WI38 (cell line): ENCODE measurements at regions not wholly inside any gene's neighbourhood (a gene's known extent, or its start where the extent isn't known, plus 50 kb on each side); places are given as distances from the start of the nearest gene placed in this dataset.

Experiments used
- H3K4me3 ChIP-seq: 2 replicates; pipeline ENCODE4 v1.5.1; 2011; ENCODE audit warnings: low read depth, mild to moderate bottlenecking, control low read depth, low read length
- CTCF ChIP-seq: IDR thresholded peaks from 2 replicates; pipeline ENCODE4 v1.5.1; 2012; ENCODE audit warnings: low read depth, mild to moderate bottlenecking, control low read depth, low read length

DNA sequence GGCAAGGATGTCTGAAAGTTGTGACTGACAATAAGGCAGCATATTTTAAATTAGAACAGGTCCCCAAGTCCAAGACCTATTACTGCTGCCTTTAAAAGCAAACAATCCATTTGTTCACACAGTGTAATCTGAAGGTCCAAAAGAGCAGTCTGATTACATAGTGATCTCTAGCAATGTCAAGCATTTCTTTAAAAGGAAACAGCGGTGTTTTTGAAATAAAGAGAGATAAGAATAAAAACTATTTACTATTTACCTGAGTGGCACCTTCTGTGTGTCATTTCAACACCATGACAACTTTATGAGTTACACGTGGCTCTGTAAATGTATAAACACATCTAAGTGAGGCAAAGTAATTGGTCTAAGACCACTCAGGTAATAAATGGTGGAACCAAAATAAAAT, 1009.9 kb upstream of the CNTNAP5 start:
- TF ChIP-seq CTCF, result no peak
- no peak overlapping the region for H3K4me3 ChIP-seq

DNA sequence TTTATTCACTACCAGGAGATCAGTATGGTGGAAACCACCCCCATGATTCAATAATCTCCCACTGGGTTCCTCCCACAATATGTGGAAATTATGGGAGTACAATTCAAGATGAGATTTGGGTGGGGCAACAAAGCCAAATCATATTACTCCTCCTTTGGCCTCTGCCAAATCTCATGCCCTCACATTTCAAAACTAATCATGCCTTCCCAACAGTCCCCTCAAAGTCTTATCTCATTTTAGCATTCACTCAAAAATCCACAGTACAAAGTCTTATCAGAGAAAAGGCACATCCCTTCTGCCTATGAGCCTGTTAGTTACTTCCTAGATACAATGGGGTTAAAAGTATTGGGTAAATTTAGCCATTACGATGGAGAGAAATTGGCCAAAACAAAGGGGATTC, 989.5 kb upstream of the CNTNAP5 start:
- TF ChIP-seq CTCF, result no peak
- H3K4me3 ChIP-seq, result no peak overlapping the region

- H3K4me3 ChIP-seq, result no peak overlapping the region
- TF ChIP-seq CTCF, result no peak
These were observed 988.8 kb upstream of the CNTNAP5 start for GRCh38 chr2:123036300-123036699.

- no peak overlapping the region for H3K4me3 ChIP-seq
- TF ChIP-seq CTCF, result no peak
These were observed 984.6 kb upstream of the CNTNAP5 start for GRCh38 chr2:123040506-123040905.

DNA sequence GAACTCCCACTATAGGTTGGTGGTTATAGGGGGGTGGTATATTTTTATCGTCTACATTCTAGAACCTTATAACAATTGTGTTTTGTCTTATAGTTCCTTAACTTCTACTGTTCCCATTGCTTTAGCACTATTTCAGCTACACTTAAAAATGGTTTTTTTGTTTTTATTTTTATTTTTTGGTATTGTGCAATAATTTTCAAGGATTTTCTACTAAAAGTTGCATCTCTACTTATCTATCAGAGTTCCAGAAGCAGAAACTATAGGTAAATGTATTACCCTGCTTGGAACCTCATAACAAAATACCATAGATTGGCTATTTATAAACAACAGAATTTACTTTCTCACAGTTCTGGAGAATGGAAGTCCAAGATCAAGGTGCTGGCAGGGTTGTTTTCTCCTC, 981.6 kb upstream of the CNTNAP5 start:
- H3K4me3 ChIP-seq, result no peak overlapping the region

GRCh38 chr2:123045713-123046112, 979.4 kb upstream of the CNTNAP5 start:
- TF ChIP-seq CTCF, result no peak

More for the DNA sequence above, 981.6 kb upstream of the CNTNAP5 start:
- no peak for TF ChIP-seq CTCF

DNA sequence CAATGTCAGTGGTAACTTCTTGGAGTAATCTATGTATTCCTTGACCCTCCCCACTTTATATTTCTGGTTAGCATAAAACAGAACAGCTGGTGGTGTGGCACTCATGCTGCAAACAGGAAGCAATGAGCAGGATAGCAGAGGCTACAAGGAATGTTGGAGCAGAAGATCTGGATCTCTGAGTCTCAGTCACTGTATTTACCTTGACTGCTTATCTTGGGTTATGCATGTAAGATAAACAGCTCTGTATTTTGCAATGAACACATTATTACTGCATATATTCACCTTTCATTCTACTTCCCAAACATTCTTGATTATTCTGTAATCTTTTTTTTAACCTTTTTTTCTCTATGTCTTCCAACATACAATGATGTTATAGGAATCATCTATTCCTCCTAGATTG, 977.9 kb upstream of the CNTNAP5 start:
- no peak overlapping the region for H3K4me3 ChIP-seq
- no peak for TF ChIP-seq CTCF

More at GRCh38 chr2:123045713-123046112, 979.4 kb upstream of the CNTNAP5 start:
- H3K4me3 ChIP-seq, result no peak overlapping the region
